ENCODE measurements at regions not wholly inside any gene's neighbourhood (a gene's known extent, or its start where the extent isn't known, plus 50 kb on each side); places are given as distances from the start of the nearest gene placed in this dataset.

GRCh38 chr13:85525411-85525810, 273.8 kb downstream of the SLITRK6 start:
- no peak overlapping the region for H3K27ac ChIP-seq (ENCODE audit: low read depth, low read length)
- H3K4me3 ChIP-seq (replicated peaks in 1 of 2; ENCODE audit: low read depth in 1 of 2, low read length in 2 of 2), result no peak overlapping the region
- TF ChIP-seq, protein P1, sequence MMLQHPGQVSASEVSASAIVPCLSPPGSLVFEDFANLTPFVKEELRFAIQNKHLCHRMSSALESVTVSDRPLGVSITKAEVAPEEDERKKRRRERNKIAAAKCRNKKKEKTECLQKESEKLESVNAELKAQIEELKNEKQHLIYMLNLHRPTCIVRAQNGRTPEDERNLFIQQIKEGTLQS (IDR thresholded peaks at IDR 0.05), result no peak
- TF ChIP-seq POLR2AphosphoS5 (IDR thresholded peaks at IDR 0.05; ENCODE audit: low read depth, low read length), result no peak
- no peak for TF ChIP-seq CTCF (IDR thresholded peaks at IDR 0.05 in 2 of 3, conservative IDR thresholded peaks at IDR 0.05 in 1 of 3; ENCODE audit: borderline replicate concordance in 1 of 3, insufficient read depth in 1 of 3, low read depth in 2 of 3, low read length in 2 of 3)
- no peak for TF ChIP-seq YY1 (IDR thresholded peaks at IDR 0.05; ENCODE audit: extremely low read depth, insufficient replicate concordance, low read depth, low read length)
- no peak for TF ChIP-seq RAD21 (IDR thresholded peaks at IDR 0.05; ENCODE audit: low read depth)
- no peak for TF ChIP-seq EGR1 (IDR thresholded peaks at IDR 0.05; ENCODE audit: low read depth)
- TF ChIP-seq ELF1 (IDR thresholded peaks at IDR 0.05; ENCODE audit: borderline replicate concordance, low read depth), result no peak
- TF ChIP-seq JUND (IDR thresholded peaks at IDR 0.05), result no peak
- no peak for TF ChIP-seq CBX3 (IDR thresholded peaks at IDR 0.05; ENCODE audit: low read depth)
- no peak for TF ChIP-seq TCF7L2 (IDR thresholded peaks at IDR 0.05; ENCODE audit: borderline replicate concordance, extremely low read depth, insufficient read depth, insufficient read length)
- TF ChIP-seq, protein P2, sequence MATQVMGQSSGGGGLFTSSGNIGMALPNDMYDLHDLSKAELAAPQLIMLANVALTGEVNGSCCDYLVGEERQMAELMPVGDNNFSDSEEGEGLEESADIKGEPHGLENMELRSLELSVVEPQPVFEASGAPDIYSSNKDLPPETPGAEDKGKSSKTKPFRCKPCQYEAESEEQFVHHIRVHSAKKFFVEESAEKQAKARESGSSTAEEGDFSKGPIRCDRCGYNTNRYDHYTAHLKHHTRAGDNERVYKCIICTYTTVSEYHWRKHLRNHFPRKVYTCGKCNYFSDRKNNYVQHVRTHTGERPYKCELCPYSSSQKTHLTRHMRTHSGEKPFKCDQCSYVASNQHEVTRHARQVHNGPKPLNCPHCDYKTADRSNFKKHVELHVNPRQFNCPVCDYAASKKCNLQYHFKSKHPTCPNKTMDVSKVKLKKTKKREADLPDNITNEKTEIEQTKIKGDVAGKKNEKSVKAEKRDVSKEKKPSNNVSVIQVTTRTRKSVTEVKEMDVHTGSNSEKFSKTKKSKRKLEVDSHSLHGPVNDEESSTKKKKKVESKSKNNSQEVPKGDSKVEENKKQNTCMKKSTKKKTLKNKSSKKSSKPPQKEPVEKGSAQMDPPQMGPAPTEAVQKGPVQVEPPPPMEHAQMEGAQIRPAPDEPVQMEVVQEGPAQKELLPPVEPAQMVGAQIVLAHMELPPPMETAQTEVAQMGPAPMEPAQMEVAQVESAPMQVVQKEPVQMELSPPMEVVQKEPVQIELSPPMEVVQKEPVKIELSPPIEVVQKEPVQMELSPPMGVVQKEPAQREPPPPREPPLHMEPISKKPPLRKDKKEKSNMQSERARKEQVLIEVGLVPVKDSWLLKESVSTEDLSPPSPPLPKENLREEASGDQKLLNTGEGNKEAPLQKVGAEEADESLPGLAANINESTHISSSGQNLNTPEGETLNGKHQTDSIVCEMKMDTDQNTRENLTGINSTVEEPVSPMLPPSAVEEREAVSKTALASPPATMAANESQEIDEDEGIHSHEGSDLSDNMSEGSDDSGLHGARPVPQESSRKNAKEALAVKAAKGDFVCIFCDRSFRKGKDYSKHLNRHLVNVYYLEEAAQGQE (IDR thresholded peaks at IDR 0.05; ENCODE audit: low read depth), result no peak
- intact Hi-C loops (cut with micrococcal nuclease), result no loop called here
- CTCF ChIA-PET, result no interaction called here
- H3K4me1 ChIP-seq (ENCODE audit: control insufficient read depth in 1 of 2, insufficient read depth in 2 of 2, low read length in 2 of 2), result no peaks in the 10 kb centered on the region
- RAD21 ChIA-PET (ENCODE audit: low non-redundant PET in 1 of 2, low total read pairs in 2 of 2, uncharacterized antibody in 2 of 2, unreplicated experiment in 2 of 2), result no interaction called here
- H3K9me2 ChIP-seq (ENCODE audit: insufficient read depth), result no peaks in the 10 kb centered on the region
- no peak for ATAC-seq
- H3K36me3 ChIP-seq (ENCODE audit: control insufficient read depth in 1 of 2, insufficient read depth in 2 of 2, low read length in 2 of 2), result no peaks in the 10 kb centered on the region
- H3K27me3 ChIP-seq (ENCODE audit: insufficient read depth, low read length), result no peaks in the 10 kb centered on the region
- no peaks in the 10 kb centered on the region for H4K20me1 ChIP-seq (ENCODE audit: insufficient read depth)
- DNase-seq (ENCODE audit: low read depth, low spot score), result no peak
- H3K9me3 ChIP-seq (ENCODE audit: control insufficient read depth in 1 of 2, insufficient read depth in 1 of 2, low read depth in 1 of 2, low read length in 2 of 2), result peaks cover 0 to 6% of the 10 kb centered on the region in 2 experiments; a peak in 1 of 4 replicates
- BruUV-seq (replicated peaks), result no TSS peak
- H3K79me2 ChIP-seq (ENCODE audit: insufficient read depth, low read length), result no peaks in the 10 kb centered on the region
- no peak overlapping the region for H3K9ac ChIP-seq (ENCODE audit: low read length)
- H2AFZ ChIP-seq (ENCODE audit: low read depth, low read length, poor library complexity, severe bottlenecking), result no peak overlapping the region
- POLR2A ChIA-PET, result no interaction called here
- H3K4me2 ChIP-seq (ENCODE audit: low read length), result no peak overlapping the region

Measured in HCT116 (cell line).